ENCODE measurements at regions not wholly inside any gene's neighbourhood (a gene's known extent, or its start where the extent isn't known, plus 50 kb on each side); places are given as distances from the start of the nearest gene placed in this dataset.

DNA sequence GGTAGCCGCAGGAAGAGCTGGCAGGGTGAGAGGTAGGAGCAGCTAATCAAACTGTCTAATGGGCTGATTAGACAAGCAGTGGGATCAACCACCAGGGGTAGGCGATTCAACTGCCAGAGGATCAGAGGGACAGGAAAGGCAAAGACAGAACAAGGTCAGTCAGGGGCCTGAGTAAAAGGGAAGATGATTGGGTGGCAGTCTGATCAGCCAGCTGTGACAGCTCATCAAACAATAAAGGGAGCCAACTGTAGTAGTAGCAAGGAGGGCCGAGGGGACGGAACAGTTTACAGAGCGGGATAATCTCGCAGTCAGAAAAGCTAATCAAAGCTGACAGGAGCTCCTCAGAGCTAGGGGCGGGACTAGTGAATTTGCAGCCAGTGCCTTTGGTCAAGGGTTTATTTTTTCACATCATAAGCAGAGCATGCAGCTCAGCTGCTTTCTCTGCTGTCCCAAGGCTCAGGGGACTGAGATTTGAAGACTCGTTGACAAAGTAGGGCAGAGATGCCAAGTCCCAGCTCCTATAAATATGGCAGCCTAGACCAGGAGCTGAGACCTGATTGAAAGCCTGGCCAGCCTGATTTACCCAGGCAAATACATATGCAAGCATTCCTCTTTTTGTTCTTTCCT is 418.2 kb downstream of the GABRG2 start:
- TF ChIP-seq POLR2A (IDR thresholded peaks at IDR 0.05; ENCODE audit: low read depth, low read length): no peak
- TF ChIP-seq, protein P1, sequence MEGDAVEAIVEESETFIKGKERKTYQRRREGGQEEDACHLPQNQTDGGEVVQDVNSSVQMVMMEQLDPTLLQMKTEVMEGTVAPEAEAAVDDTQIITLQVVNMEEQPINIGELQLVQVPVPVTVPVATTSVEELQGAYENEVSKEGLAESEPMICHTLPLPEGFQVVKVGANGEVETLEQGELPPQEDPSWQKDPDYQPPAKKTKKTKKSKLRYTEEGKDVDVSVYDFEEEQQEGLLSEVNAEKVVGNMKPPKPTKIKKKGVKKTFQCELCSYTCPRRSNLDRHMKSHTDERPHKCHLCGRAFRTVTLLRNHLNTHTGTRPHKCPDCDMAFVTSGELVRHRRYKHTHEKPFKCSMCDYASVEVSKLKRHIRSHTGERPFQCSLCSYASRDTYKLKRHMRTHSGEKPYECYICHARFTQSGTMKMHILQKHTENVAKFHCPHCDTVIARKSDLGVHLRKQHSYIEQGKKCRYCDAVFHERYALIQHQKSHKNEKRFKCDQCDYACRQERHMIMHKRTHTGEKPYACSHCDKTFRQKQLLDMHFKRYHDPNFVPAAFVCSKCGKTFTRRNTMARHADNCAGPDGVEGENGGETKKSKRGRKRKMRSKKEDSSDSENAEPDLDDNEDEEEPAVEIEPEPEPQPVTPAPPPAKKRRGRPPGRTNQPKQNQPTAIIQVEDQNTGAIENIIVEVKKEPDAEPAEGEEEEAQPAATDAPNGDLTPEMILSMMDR (conservative IDR thresholded peaks at IDR 0.05; ENCODE audit: low read depth, low read length): no peak

All from IMR-90 (cell line).